BJ (cell line): ENCODE measurements at regions not wholly inside any gene's neighbourhood (a gene's known extent, or its start where the extent isn't known, plus 50 kb on each side); places are given as distances from the start of the nearest gene placed in this dataset.

Source experiments
- CTCF ChIA-PET: fragments of 350-600 bp; formaldehyde crosslinking; extraction: SDS; loops from one replicate; lab custom pipeline; 2021; ENCODE audit warnings: antibody characterized with exemption, inconsistent platforms; lab: Yijun Ruan, JAX
- POLR2A ChIA-PET: fragments of 300-600 bp; sonication (Branson Sonifier 250); formaldehyde crosslinking; extraction: SDS; loops from one replicate; lab custom pipeline; 2021; ENCODE audit warnings: antibody characterized with exemption; lab: Charles Lee
- DNase-seq: peaks from one replicate; pipeline ENCODE4 v3.0.0-alpha.2; 2011; ENCODE audit warnings: low read depth
- H3K27me3 ChIP-seq: 2 replicates; pipeline ENCODE4 v1.6.0; 2011; ENCODE audit warnings: low read length; ENCODE audit not compliant: control insufficient read depth, insufficient read depth
- H3K36me3 ChIP-seq: 2 replicates; pipeline ENCODE4 v1.5.1; 2011; ENCODE audit warnings: low read length; ENCODE audit not compliant: control insufficient read depth, insufficient read depth
- H3K4me3 ChIP-seq: 2 replicates; pipeline ENCODE4 v1.5.1; 2011; ENCODE audit warnings: low read depth, mild to moderate bottlenecking, control low read depth, low read length
- TF ChIP-seq, protein P1 (sequence below): IDR thresholded peaks from 2 replicates; pipeline ENCODE4 v1.5.1; 2011; ENCODE audit warnings: low read depth, mild to moderate bottlenecking, control low read depth, inconsistent platforms, low read length, moderate library complexity; ENCODE audit not compliant: insufficient read depth

DNA sequence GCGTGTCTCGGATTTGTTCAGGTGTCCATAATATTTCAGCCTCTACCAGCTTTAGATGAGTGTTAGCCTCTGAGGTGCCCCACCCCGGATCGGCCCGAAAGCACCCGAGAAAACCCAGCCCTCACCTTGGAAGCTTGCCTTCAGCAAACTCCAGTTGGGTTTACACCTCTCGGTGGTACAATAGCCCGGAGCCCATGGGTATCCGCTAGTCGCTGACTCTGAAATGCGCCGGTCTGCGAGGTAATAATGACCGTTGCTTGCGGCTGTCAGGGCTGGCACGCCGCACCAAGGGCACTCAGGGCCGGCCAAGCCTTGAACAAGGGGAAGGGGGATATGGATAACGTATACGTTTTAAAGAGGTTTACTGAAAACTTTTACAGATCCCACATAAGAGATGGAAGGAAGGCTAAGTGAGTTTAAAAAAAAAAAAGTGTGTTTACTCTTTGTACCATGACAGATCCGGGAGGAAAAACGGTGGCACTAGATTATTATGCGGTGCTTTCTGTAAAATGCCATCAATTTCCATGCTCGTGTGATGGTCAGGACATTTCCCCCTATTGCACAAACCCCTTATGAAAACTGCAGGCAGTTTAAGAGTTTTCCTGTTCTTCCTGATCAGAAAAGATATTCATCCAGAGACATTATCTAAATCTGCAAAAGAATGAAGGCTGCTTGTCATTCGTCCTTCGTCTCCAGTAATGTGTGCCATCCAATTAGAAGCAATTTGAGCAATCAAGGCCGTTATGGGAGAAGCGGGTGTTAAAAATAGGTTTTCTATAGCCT lies 124.2 kb downstream of the TMEM161B start:
- ChIA-PET CTCF (no interaction called here), POLR2A (no interaction called here)
- DNase-seq: no peak
- H3K4me3 ChIP-seq: no peak overlapping the region
- H3K27me3 ChIP-seq: peaks cover 38% of the 10 kb centered on the region
- H3K36me3 ChIP-seq: no peaks in the 10 kb centered on the region
- TF ChIP-seq, protein P1, sequence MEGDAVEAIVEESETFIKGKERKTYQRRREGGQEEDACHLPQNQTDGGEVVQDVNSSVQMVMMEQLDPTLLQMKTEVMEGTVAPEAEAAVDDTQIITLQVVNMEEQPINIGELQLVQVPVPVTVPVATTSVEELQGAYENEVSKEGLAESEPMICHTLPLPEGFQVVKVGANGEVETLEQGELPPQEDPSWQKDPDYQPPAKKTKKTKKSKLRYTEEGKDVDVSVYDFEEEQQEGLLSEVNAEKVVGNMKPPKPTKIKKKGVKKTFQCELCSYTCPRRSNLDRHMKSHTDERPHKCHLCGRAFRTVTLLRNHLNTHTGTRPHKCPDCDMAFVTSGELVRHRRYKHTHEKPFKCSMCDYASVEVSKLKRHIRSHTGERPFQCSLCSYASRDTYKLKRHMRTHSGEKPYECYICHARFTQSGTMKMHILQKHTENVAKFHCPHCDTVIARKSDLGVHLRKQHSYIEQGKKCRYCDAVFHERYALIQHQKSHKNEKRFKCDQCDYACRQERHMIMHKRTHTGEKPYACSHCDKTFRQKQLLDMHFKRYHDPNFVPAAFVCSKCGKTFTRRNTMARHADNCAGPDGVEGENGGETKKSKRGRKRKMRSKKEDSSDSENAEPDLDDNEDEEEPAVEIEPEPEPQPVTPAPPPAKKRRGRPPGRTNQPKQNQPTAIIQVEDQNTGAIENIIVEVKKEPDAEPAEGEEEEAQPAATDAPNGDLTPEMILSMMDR: no peak

DNA sequence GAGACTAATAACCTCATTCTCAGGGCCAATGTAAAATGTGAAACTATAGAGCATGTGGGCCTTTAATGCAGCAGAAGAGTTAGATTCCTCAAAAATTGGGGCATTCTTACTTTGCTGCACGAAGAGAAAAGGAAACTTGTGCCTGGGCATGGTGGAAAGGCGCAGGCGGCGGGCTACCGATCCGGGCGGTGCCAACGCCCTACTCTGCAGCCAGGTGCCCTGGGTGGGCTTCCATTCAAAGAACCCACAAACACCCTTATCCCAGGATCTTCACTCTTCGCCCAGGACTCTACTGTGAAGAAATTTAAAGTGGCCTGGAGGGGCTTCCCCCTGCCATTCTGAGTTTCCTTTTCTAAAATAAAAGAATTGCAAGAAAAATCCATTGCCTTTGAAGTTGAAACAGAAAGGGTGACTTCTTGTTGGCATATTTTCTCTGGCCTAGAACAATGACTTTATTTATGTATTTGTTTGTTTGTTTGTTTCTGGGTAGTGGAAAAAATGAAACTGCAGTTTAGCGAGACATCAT lies 124.9 kb downstream of the TMEM161B start:
- ChIA-PET POLR2A (no interaction called here), CTCF (interaction anchor here (1.2 kb wide), 1 partner anchor 34 kb away, joined by 3 read pairs; no protein-coding TSS in a partner anchor)
- Histone ChIP-seq H3K4me3 (no peak overlapping the region), H3K27me3 (peaks cover 38% of the 10 kb centered on the region), H3K36me3 (no peaks in the 10 kb centered on the region)
- DNase-seq: no peak
- TF ChIP-seq, protein P1: no peak

DNA sequence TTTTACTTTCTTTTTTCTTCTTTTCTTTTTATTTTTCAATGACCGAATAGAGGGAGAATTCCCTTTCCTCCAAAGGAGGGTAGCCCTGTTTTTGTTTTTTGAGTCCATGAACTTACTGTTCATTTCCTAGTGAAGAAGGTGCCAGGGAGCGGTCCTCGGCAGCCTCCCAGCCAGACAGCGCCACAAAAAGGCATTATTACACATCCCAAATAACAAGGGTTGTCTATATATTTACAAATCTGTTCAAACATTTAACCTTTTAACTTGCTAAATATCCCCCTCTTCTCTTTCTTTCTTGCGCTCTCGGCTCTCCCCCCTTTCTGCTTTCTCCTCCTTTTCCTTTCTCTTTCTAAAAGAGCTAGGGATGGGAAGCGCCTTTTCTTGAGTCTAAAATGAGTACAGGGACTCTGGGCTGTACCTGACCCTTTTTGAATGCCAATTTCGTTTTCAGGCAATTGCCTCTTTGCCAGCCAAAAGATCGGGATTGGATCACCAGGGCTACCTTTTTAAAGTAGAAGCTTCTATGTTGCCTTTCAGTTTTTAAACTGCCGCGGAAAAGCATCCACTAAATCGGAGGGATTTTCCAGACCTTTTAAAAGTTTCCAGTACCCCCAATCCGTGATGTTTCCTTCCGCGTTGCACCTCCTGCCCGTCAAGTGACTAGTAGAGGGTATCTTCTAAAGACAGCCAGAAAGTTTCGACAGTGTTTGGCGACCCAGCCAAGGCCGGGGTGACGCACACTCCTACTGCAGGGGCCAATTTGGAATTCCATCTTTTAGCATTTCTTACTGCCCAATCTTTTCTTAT lies 125.6 kb downstream of the TMEM161B start:
- Histone ChIP-seq H3K4me3 (no peak overlapping the region; the same call in 1 of the 2 replicates), H3K27me3 (peaks cover 38% of the 10 kb centered on the region), H3K36me3 (no peaks in the 10 kb centered on the region)
- ChIA-PET POLR2A (no interaction called here), CTCF (interaction anchor here (1.2 kb wide), 1 partner anchor 35 kb away, joined by 3 read pairs; no protein-coding TSS in a partner anchor)
- TF ChIP-seq, protein P1: no peak
- no peak for DNase-seq

DNA sequence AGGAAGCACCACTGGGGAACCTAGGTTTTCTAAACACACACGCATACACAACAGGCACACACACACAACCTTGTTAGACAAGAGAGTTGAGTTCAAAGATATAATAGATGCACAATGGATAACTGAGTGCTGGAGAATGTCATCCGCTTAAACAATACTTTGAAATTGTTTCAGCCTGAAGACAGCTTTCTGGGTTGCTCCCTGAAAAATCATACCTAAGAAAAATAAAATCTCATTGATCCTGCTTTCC lies 126.1 kb downstream of the TMEM161B start:
- DNase-seq: no peak
- peaks cover 38% of the 10 kb centered on the region for H3K27me3 ChIP-seq
- H3K4me3 ChIP-seq: no peak overlapping the region
- ChIA-PET POLR2A (no interaction called here), CTCF (interaction anchor here (1.2 kb wide), 1 partner anchor 36 kb away, joined by 3 read pairs; no protein-coding TSS in a partner anchor)
- TF ChIP-seq, protein P1: no peak
- no peaks in the 10 kb centered on the region for H3K36me3 ChIP-seq
